Rectal smooth muscle tissue (tissue), 1 donor: ENCODE measurements at regions not wholly inside any gene's neighbourhood (a gene's known extent, or its start where the extent isn't known, plus 50 kb on each side); places are given as distances from the start of the nearest gene placed in this dataset.

Experiments
- H3K27ac ChIP-seq: one replicate; pipeline ENCODE4 v1.7.0; 2013; ENCODE audit warnings: low read depth, low read length, inconsistent platforms
- H3K27me3 ChIP-seq: one replicate; pipeline ENCODE4 v1.7.0; 2013; ENCODE audit warnings: low read length; ENCODE audit not compliant: control insufficient read depth, insufficient read depth
- H3K36me3 ChIP-seq: one replicate; pipeline ENCODE4 v1.7.0; 2013; ENCODE audit warnings: low read length; ENCODE audit not compliant: control insufficient read depth, insufficient read depth
- H3K4me1 ChIP-seq: one replicate; pipeline ENCODE4 v1.7.0; 2013; ENCODE audit warnings: low read length; ENCODE audit not compliant: control insufficient read depth, insufficient read depth
- H3K4me3 ChIP-seq: one replicate; pipeline ENCODE4 v1.7.0; 2013; ENCODE audit warnings: low read length
- H3K9ac ChIP-seq: one replicate; pipeline ENCODE4 v1.7.0; 2013; ENCODE audit warnings: low read length

DNA sequence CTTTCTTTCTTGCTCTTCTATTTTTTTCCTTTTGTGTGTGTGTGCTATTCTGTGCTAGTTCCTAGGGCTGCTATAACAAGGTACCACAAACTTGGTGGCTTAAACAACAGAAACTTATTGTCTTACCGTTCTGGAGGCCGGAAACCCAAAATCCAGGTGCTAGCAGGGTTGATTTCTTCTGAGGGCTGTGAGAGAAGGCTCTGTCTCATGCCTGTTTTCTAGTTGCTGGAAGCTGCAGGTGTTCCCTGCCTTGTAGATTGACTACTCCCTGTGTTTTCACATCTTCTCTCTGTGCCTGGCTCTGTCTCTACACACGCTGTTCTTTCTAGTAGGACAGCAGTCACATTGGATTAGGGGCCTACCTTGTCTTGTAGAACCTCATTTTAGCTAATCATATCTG, 150.9 kb upstream of the DSCAM start:
- no peak overlapping the region for H3K9ac ChIP-seq
- no peak overlapping the region for H3K4me3 ChIP-seq
- H3K36me3 ChIP-seq = no peaks in the 10 kb centered on the region
- no peaks in the 10 kb centered on the region for H3K27me3 ChIP-seq
- H3K4me1 ChIP-seq = no peaks in the 10 kb centered on the region
- no peak overlapping the region for H3K27ac ChIP-seq

DNA sequence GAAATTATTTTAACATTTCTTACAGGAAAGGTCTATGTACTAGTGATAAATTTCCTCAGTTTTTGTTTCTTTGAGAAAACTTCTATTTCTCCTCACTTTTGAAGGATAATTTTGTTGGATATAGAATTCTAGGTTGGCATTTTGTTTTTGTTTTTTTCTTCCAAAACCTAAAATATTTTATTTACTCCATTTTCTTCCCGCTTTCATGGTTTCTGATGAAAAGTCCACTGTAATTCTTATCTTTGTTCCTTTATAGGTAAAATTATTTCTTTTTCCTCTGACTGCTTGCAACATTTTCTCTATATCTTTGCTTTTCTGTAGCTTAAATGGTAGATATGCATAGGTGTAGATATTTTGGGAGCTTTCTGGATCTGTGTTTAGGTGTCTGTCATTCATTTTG, 153.9 kb upstream of the DSCAM start:
- Histone ChIP-seq H3K27ac (no peak overlapping the region), H3K27me3 (no peaks in the 10 kb centered on the region), H3K36me3 (no peaks in the 10 kb centered on the region), H3K4me1 (no peaks in the 10 kb centered on the region), H3K4me3 (no peak overlapping the region), H3K9ac (no peak overlapping the region)

DNA sequence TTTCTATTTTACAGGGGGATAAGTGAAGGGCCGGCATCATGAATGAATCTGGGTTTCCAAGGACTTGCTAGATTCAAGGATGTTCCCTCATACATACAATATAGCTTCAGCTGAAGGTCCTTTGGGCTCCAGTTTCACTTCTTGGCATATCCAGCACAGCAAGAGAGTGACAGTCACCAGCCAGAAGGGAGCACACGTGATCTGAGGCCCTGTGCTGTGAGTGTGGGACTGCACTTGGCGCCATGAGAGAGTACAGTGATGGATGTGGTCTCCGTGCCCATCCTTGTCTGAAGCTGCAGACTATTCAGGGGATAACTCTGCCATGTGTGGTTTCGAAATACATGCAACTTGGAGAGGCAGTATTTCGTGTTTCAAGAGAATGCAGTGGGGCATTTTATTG, 159.7 kb upstream of the DSCAM start:
- H3K36me3 ChIP-seq = no peaks in the 10 kb centered on the region
- H3K4me3 ChIP-seq = no peak overlapping the region
- H3K27ac ChIP-seq = no peak overlapping the region
- H3K9ac ChIP-seq = no peak overlapping the region
- H3K27me3 ChIP-seq = no peaks in the 10 kb centered on the region
- H3K4me1 ChIP-seq = no peaks in the 10 kb centered on the region

DNA sequence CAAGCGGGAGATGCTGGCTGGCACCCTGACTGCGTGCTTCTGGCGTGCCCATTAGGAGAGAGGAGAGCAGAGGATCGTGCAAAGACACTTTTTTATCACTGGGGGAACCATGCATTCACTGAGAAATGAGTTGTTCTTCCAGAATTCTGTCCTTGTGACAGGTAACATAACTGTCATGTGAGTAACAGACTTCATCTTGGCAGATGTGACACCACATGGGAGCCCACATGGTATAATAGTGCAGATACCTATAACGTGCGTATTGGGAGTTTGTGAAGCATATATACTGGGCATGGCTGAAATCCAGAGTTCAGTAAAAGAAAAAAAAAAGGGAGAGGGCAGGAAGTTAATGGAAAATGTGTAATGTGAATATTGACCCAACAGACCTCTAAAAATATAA, 159.6 kb upstream of the BACE2 start:
- Histone ChIP-seq H3K36me3 (no peaks in the 10 kb centered on the region), H3K27me3 (no peaks in the 10 kb centered on the region), H3K27ac (no peak overlapping the region)

DNA sequence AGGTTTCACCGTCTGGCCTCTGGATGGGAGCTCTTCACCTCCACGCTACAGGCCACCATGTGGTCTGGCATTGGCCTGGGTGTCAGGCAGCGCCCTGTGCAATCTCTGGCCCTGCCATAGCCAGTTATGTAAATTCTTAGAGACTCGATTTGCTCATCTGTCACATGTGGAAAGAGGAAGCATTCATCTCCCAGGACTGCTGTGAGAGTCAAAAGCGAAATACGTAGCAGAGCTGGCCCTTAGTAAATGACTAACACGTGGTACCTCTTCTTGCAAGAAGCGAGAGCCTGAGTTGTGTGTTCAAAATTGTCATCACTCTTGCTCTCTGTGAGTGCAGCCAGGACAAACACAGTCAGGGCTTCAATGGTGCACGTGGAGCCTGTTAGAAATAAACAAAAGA, 159.0 kb upstream of the BACE2 start:
- Histone ChIP-seq H3K36me3 (no peaks in the 10 kb centered on the region), H3K4me1 (no peaks in the 10 kb centered on the region), H3K9ac (no peak overlapping the region), H3K27me3 (no peaks in the 10 kb centered on the region), H3K4me3 (no peak overlapping the region), H3K27ac (no peak overlapping the region)

More for the DNA sequence above, 159.6 kb upstream of the BACE2 start:
- no peak overlapping the region for H3K9ac ChIP-seq
- H3K4me1 ChIP-seq = no peaks in the 10 kb centered on the region
- no peak overlapping the region for H3K4me3 ChIP-seq

DNA sequence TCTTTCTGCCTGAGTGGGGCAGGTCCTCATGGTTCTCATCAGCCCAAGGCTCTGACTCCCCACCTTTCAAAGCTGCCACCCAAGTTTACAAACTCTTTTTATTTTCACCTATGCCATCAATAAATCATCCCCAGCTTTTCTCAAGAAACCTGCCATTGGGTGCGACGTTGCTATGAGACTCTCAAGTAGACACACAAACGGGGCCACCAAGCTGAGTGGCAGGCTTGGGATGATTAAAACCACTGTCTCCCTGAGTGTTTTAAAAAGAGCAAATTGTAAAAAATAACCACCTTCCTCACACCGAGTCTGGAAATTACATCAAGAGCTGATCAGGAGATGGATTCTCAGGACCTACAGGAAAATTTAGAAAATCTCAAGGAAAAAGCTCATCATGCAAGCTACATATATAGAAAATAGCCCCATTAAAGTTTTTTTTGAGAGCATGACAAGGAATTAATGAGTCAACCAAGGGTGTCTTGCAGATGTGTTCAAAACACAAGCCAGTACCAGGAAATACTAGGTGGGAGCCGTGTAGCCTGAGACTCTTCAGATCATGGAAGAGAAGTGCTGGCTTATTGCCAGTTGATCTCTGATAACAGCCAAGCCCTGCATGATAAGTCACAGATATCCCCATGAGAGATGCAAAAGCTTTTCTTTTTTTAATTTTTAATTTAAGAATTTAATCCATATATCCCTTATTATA, 158.4 kb upstream of the BACE2 start:
- Histone ChIP-seq H3K27me3 (no peaks in the 10 kb centered on the region), H3K36me3 (no peaks in the 10 kb centered on the region), H3K4me3 (no peak overlapping the region), H3K4me1 (no peaks in the 10 kb centered on the region), H3K9ac (no peak overlapping the region), H3K27ac (no peak overlapping the region)

DNA sequence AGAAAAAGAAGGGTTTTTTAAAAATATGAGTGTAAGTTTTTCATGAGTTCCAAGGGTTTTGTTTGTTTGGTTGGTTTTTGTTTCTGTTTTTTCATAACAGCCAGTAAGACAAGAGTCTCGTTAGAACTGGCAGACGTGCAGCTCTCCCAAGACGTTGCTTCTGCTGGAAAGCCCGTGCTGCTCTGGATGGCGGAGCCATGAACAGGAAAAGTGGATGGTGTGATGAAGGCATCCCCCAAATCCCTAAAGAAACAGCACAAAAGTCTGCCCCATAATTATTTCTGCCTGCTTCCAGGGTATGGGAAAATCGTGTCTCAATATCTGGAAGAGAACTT, 157.9 kb upstream of the BACE2 start:
- H3K4me1 ChIP-seq = no peaks in the 10 kb centered on the region
- no peaks in the 10 kb centered on the region for H3K27me3 ChIP-seq
- H3K4me3 ChIP-seq = no peak overlapping the region
- H3K27ac ChIP-seq = no peak overlapping the region
- H3K36me3 ChIP-seq = no peaks in the 10 kb centered on the region
- no peak overlapping the region for H3K9ac ChIP-seq

DNA sequence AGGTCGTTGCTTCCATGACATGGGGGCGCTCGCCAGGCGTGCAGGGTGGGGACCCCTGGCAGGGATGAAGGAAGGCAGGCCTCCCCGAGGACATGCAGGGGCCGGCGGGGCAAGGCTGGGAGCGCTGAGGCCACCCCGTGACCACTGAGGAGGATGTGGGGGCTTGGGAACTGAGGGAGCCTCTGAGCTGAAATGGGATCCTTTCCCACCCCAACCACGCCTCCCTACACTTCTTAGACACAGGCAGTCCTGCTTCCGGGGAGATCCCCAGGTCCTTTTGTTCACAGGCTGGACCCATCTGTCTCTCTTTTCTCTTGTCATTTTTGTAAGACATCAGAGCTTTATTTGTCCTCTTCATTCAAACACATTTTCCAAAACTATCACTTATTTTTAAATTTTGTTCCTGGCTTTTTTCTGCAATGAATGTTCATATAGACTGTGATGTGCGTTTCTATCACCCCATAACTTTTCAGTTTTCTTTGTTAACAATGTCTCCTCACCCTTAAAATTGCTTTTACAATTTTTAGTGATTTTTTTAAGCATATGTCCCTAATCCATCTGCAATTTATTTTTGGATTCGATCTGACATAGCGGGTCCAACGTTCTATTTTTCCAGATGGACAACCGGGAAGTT, 156.7 kb upstream of the BACE2 start:
- no peaks in the 10 kb centered on the region for H3K4me1 ChIP-seq
- no peak overlapping the region for H3K4me3 ChIP-seq
- no peaks in the 10 kb centered on the region for H3K27me3 ChIP-seq
- H3K9ac ChIP-seq = no peak overlapping the region
- no peaks in the 10 kb centered on the region for H3K36me3 ChIP-seq
- no peak overlapping the region for H3K27ac ChIP-seq

DNA sequence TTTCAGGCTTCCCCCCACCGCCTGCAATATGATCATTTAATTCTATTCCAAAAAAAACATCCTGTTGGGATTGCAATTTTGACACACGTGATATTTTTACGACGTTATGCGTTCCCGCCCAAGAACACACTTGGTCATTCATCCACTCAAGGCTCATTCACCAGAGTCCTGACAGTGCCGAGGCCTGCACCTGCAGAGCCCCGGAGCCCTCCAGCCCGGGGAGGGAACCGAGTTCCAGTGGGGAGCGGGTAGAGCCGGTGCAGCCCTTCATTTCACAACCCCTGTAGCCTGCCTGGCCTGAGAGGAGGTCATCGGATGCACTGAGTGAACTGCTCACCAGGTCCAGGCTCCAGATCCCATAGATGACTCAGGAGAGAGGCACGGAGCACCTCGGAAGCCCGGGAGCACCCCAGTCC, 156.0 kb upstream of the BACE2 start:
- H3K27ac ChIP-seq = no peak overlapping the region
- H3K4me3 ChIP-seq = no peak overlapping the region
- H3K36me3 ChIP-seq = no peaks in the 10 kb centered on the region
- no peak overlapping the region for H3K9ac ChIP-seq
- H3K27me3 ChIP-seq = no peaks in the 10 kb centered on the region
- H3K4me1 ChIP-seq = no peaks in the 10 kb centered on the region

DNA sequence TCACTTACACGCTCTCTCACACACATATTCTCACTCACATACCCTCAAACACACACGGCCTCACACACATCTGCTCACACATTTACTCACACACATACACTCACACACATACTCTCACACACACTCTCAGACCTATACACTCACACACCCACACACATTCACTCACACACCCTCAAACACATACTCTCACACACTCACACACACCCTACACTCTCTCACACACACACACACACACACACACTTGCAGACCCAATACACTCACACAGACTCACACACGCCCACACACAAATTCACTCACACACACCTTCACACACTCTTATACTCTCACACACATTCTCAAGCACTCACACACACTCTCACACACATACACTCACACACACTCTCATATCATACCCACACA, 155.5 kb upstream of the BACE2 start:
- Histone ChIP-seq H3K36me3 (no peaks in the 10 kb centered on the region), H3K9ac (no peak overlapping the region), H3K4me3 (no peak overlapping the region), H3K27ac (no peak overlapping the region), H3K27me3 (no peaks in the 10 kb centered on the region), H3K4me1 (no peaks in the 10 kb centered on the region)

DNA sequence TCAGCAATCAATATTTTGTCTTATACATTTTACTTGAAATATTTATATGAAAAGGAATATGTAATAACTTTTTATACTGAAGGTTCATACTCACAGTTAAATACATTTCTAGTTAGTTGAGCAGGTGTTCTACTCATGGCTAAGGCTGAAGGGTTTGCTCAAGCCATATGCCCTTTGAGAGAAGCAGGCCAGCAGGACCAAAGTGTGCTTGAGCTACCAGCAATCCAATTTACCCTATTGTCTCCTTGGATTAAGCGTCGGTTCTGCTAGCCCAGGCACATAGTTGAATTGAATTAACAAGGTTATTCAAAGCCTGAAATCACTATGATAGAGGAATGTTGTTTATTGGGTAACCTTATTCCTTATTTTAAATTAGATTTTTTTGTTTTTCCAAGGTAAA, 151.5 kb upstream of the BACE2 start:
- Histone ChIP-seq H3K27ac (no peak overlapping the region), H3K36me3 (no peaks in the 10 kb centered on the region), H3K4me3 (no peak overlapping the region), H3K4me1 (no peaks in the 10 kb centered on the region), H3K27me3 (no peaks in the 10 kb centered on the region), H3K9ac (no peak overlapping the region)

DNA sequence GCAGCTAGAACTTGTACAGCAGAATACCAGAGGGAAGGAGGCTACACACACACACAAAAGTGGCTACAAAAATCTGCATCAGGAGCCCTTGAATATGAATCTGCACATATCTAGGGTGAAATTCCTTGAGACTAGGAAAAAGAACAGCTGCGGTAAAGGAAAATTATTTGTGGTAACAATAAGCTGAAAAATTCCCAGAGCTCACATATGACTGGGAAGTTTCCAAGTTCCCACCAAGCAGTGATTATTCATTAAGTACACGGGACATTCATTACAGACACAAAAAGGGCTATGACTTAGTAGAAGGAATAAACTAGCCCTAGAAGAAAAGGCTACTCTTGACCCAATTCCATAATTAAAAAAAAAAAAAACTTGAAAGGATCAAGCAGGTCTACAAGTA, 149.5 kb upstream of the BACE2 start:
- H3K4me1 ChIP-seq = no peaks in the 10 kb centered on the region
- no peaks in the 10 kb centered on the region for H3K27me3 ChIP-seq
- no peaks in the 10 kb centered on the region for H3K36me3 ChIP-seq
- H3K9ac ChIP-seq = no peak overlapping the region
- H3K27ac ChIP-seq = no peak overlapping the region
- H3K4me3 ChIP-seq = no peak overlapping the region

DNA sequence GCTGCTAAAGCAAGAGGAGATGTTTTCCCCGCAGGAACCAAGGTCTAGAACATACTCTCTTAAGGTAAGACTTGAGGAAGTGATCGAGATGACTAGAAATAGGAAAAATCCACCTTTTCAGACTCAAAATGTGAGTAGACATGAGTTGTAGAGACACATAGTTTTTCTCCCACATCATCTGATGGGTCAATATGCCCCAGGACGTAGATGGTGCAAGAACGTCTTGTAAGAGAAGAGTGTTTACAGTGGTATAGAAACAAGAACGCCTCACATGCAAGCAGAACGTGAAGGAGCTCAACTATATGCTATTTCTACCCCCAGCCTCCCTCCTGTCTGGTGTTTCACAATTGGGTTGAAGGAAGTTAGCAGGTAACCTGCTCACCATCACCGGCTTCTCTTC, 144.0 kb upstream of the BACE2 start:
- H3K4me3 ChIP-seq = no peak overlapping the region
- no peaks in the 10 kb centered on the region for H3K27me3 ChIP-seq
- H3K4me1 ChIP-seq = no peaks in the 10 kb centered on the region
- no peaks in the 10 kb centered on the region for H3K36me3 ChIP-seq
- H3K9ac ChIP-seq = no peak overlapping the region
- no peak overlapping the region for H3K27ac ChIP-seq
